ENCODE measurements at regions not wholly inside any gene's neighbourhood (a gene's known extent, or its start where the extent isn't known, plus 50 kb on each side); places are given as distances from the start of the nearest gene placed in this dataset.

GRCh38 chr20:22491194-22491505 is 93.2 kb downstream of the FOXA2 start:
- Mint-ChIP-seq H3K27ac (no peak overlapping the region), H3K27me3 (ENCODE audit: low read depth) (peaks cover 47% of the 10 kb centered on the region), H3K4me3 (no peak overlapping the region; a peak in 1 of 5 replicates), H3K9me3 (peaks cover 0 to 5% of the 10 kb centered on the region in 2 experiments; a peak in 1 of 5 replicates), H3K4me1 (peaks cover 19 to 21% of the 10 kb centered on the region in 2 experiments), H3K36me3 (ENCODE audit: insufficient read depth in 1 of 3, low read depth in 3 of 3) (no peaks in the 10 kb centered on the region)
- H4K20me1 ChIP-seq (ENCODE audit: control insufficient read depth, insufficient read depth, insufficient read length): no peaks in the 10 kb centered on the region
- H3K4me2 ChIP-seq (ENCODE audit: insufficient read depth, insufficient read length, low read length): no peak overlapping the region
- no peak overlapping the region for H2BK12ac ChIP-seq (ENCODE audit: insufficient read length, low read depth, low read length)
- no peak overlapping the region for H3K56ac ChIP-seq (ENCODE audit: insufficient read length, low read depth, low read length)
- no peak overlapping the region for H2BK15ac ChIP-seq (ENCODE audit: low read depth, low read length)
- H3K79me1 ChIP-seq (ENCODE audit: insufficient read depth, low read depth, low read length, poor library complexity, severe bottlenecking): no peaks in the 10 kb centered on the region
- H3K27me3 ChIP-seq (ENCODE audit: insufficient read depth, low read length): no peaks in the 10 kb centered on the region
- H4K5ac ChIP-seq (ENCODE audit: insufficient read length, low read depth, low read length): no peak overlapping the region
- H3K4ac ChIP-seq (ENCODE audit: low read depth, low read length): no peak overlapping the region
- H4K8ac ChIP-seq (replicated peaks; ENCODE audit: insufficient read length, low read depth, low read length): no peak overlapping the region
- no peak overlapping the region for H3K23ac ChIP-seq (ENCODE audit: insufficient read length, low read depth, low read length)
- peak overlapping the region; percentile 46 for H3K18ac ChIP-seq (ENCODE audit: insufficient read length, low read depth, low read length)
- no peak overlapping the region for H2BK5ac ChIP-seq (ENCODE audit: insufficient read length, low read length)
- H4K91ac ChIP-seq (ENCODE audit: insufficient read length, low read depth, low read length): no peak overlapping the region
- TF ChIP-seq, protein P1, sequence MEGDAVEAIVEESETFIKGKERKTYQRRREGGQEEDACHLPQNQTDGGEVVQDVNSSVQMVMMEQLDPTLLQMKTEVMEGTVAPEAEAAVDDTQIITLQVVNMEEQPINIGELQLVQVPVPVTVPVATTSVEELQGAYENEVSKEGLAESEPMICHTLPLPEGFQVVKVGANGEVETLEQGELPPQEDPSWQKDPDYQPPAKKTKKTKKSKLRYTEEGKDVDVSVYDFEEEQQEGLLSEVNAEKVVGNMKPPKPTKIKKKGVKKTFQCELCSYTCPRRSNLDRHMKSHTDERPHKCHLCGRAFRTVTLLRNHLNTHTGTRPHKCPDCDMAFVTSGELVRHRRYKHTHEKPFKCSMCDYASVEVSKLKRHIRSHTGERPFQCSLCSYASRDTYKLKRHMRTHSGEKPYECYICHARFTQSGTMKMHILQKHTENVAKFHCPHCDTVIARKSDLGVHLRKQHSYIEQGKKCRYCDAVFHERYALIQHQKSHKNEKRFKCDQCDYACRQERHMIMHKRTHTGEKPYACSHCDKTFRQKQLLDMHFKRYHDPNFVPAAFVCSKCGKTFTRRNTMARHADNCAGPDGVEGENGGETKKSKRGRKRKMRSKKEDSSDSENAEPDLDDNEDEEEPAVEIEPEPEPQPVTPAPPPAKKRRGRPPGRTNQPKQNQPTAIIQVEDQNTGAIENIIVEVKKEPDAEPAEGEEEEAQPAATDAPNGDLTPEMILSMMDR (conservative IDR thresholded peaks at IDR 0.05): no peak
- no peaks in the 10 kb centered on the region for H3K23me2 ChIP-seq (ENCODE audit: insufficient read length, low read depth, low read length, poor library complexity, severe bottlenecking)
- no peak overlapping the region for H2BK20ac ChIP-seq (ENCODE audit: low read depth, low read length, poor library complexity, severe bottlenecking)
- H3K27ac ChIP-seq (ENCODE audit: insufficient read length, low read depth, low read length): no peak overlapping the region
- H2AK5ac ChIP-seq (ENCODE audit: insufficient read length, low read length): no peak overlapping the region
- no peak overlapping the region; the same call in 1 of the 2 replicates for H3K14ac ChIP-seq (ENCODE audit: insufficient read depth, low read length)
- H3T11ph ChIP-seq (ENCODE audit: low read length): no peak overlapping the region
- no peak for DNase-seq
- H3K9ac ChIP-seq (ENCODE audit: extremely low read depth, insufficient read length, low read length): no peak overlapping the region
- H2AFZ ChIP-seq (ENCODE audit: low read length): no peak overlapping the region
- H2BK120ac ChIP-seq (ENCODE audit: low read depth, low read length, poor library complexity, severe bottlenecking): no peak overlapping the region
- WGBS (ENCODE audit: extremely low coverage, insufficient read length, low lambda C conversion rate): no CpG with 5 or more reads among the region's 3 CpGs
- no peaks in the 10 kb centered on the region for H3K79me2 ChIP-seq (ENCODE audit: insufficient read depth, low read length)
- peaks cover 6% of the 10 kb centered on the region; the same call in 1 of the 2 replicates for H3K4me1 ChIP-seq (ENCODE audit: insufficient read depth, low read length)
- no peaks in the 10 kb centered on the region for H3K9me3 ChIP-seq (ENCODE audit: control insufficient read depth, low read depth, low read length)

Measured in H9 (cell line).